ENCODE measurements at regions not wholly inside any gene's neighbourhood (a gene's known extent, or its start where the extent isn't known, plus 50 kb on each side); places are given as distances from the start of the nearest gene placed in this dataset.

- no peaks in the 10 kb centered on the region for H3K9me3 ChIP-seq
- ChIA-PET CTCF (interaction anchor here (0.7 to 3.0 kb wide), 3 partner anchors 28 to 469 kb away, joined by 3 to 34 read pairs (median 3); no protein-coding TSS in a partner anchor), POLR2A (no interaction called here)
- FAIRE-seq (no peak), DNase-seq (ENCODE audit: low read depth in 1 of 2, low spot score in 1 of 2) (no peak), ATAC-seq (no peak)
- H3K4me3 ChIP-seq: no peak overlapping the region
- no peak overlapping the region for H3K27ac ChIP-seq
- TF ChIP-seq, protein P1, sequence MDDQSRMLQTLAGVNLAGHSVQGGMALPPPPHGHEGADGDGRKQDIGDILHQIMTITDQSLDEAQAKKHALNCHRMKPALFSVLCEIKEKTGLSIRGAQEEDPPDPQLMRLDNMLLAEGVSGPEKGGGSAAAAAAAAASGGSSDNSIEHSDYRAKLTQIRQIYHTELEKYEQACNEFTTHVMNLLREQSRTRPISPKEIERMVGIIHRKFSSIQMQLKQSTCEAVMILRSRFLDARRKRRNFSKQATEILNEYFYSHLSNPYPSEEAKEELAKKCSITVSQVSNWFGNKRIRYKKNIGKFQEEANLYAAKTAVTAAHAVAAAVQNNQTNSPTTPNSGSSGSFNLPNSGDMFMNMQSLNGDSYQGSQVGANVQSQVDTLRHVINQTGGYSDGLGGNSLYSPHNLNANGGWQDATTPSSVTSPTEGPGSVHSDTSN (IDR thresholded peaks at IDR 0.05): no peak
- TF ChIP-seq ZSCAN20 (CRISPR knock-in tag; IDR thresholded peaks at IDR 0.05): no peak
- TF ChIP-seq HDAC2 (IDR thresholded peaks at IDR 0.05): no peak
- no peak for TF ChIP-seq CTCF (IDR thresholded peaks at IDR 0.05)
- TF ChIP-seq SREBF2 (IDR thresholded peaks at IDR 0.05): no peak
- no peak for TF ChIP-seq HEYL (CRISPR knock-in tag; IDR thresholded peaks at IDR 0.05)
- TF ChIP-seq, protein P2, sequence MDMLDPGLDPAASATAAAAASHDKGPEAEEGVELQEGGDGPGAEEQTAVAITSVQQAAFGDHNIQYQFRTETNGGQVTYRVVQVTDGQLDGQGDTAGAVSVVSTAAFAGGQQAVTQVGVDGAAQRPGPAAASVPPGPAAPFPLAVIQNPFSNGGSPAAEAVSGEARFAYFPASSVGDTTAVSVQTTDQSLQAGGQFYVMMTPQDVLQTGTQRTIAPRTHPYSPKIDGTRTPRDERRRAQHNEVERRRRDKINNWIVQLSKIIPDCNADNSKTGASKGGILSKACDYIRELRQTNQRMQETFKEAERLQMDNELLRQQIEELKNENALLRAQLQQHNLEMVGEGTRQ (IDR thresholded peaks at IDR 0.05): no peak
- TF ChIP-seq EHF (CRISPR knock-in tag; IDR thresholded peaks at IDR 0.05): no peak
- TF ChIP-seq, protein P3, sequence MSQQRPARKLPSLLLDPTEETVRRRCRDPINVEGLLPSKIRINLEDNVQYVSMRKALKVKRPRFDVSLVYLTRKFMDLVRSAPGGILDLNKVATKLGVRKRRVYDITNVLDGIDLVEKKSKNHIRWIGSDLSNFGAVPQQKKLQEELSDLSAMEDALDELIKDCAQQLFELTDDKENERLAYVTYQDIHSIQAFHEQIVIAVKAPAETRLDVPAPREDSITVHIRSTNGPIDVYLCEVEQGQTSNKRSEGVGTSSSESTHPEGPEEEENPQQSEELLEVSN (IDR thresholded peaks at IDR 0.05; ENCODE audit: borderline replicate concordance, low read depth): no peak
- no peak for TF ChIP-seq FOXS1 (CRISPR knock-in tag; IDR thresholded peaks at IDR 0.05)
- no peak for TF ChIP-seq PHF8 (IDR thresholded peaks at IDR 0.05; ENCODE audit: borderline replicate concordance, low read depth)
- TF ChIP-seq SMC3 (IDR thresholded peaks at IDR 0.05): no peak
- TF ChIP-seq MYC (IDR thresholded peaks at IDR 0.05; ENCODE audit: borderline replicate concordance, low read length): no peak
- TF ChIP-seq NFE2L2 (conservative IDR thresholded peaks at IDR 0.05; ENCODE audit: low read length): no peak
- no peak for TF ChIP-seq ZC3H11A (IDR thresholded peaks at IDR 0.05)
- H3K4me1 ChIP-seq: no peaks in the 10 kb centered on the region
- no peak overlapping the region for H3K4me2 ChIP-seq
- whole genome bisulfite sequencing (ENCODE audit: missing lambda C conversion rate): 42% methylated on average over 3 of the region's 3 CpGs
These were observed 265.2 kb upstream of the CXCR4 start for GRCh38 chr2:136383167-136383566.

DNA sequence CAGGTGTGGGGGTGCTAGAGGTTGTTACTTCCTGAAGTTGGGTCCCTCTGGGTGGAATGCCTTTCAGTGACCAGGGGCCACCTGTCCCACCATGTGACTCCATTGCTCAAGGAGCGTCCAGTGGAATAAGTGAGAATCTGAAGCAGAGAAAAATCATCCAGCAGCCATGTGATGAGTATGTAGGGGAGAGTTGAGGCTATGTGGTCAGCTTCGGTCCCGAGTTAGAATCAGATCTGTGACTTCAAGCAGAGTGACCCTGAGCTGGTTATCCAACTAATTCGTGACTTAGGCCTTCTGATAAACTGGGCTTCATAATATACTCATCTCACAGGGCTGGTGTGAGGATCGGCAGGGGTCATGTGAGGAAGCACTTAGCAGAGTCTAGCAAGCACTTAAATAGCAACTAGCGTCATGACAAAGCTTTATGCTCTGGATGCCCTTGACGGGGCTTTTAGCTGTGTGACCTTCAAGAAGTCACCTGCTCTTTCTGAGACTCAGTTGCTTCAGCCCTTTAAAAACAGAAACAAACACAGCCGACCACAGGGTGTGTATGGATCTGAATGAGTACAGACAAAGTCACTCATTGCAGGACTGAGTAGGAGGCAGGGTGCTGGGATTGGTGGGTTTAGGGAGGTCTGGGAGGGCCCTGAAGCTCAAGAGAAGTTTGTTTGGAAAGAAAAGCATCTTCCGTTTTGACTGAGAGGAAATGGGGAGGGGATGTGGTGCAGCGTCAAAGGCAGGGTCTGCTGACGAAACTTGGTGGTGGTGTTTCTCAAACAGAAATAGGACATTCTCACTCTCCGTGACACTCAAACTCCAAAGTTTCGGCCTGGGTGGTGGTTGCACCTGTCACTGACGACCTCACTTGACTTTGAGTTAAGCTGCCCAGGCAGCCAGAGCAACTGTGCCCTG is 264.0 kb upstream of the CXCR4 start:
- ChIA-PET POLR2A (no interaction called here), CTCF (interaction anchor here (1.3 to 7.4 kb wide), 2 partner anchors 34 to 467 kb away, joined by 3 to 56 read pairs; no protein-coding TSS in a partner anchor)

More for the DNA sequence above, 264.0 kb upstream of the CXCR4 start:
- Histone ChIP-seq H3K27ac (no peak overlapping the region), H3K9me3 (no peaks in the 10 kb centered on the region), H3K4me3 (no peak overlapping the region), H3K4me2 (no peak overlapping the region), H3K4me1 (no peaks in the 10 kb centered on the region)
- DNase-seq (ENCODE audit: low read depth in 1 of 2, low spot score in 1 of 2): no peak
- TF ChIP-seq JUN (IDR thresholded peaks at IDR 0.05) (no peak), MAZ (IDR thresholded peaks at IDR 0.05; ENCODE audit: borderline replicate concordance, low read depth, low read length) (no peak), FOXS1 (CRISPR knock-in tag; IDR thresholded peaks at IDR 0.05) (no peak), NPAS2 (CRISPR knock-in tag; IDR thresholded peaks at IDR 0.05; ENCODE audit: borderline replicate concordance) (no peak), ZNF302 (CRISPR knock-in tag; IDR thresholded peaks at IDR 0.05) (no peak), NR3C1 (IDR thresholded peaks at IDR 0.05) (no peak), SREBF2 (IDR thresholded peaks at IDR 0.05) (no peak), ZFP36 (IDR thresholded peaks at IDR 0.05; ENCODE audit: borderline replicate concordance, partially characterized antibody) (no peak), ESRRA (IDR thresholded peaks at IDR 0.05; ENCODE audit: borderline replicate concordance, low read length) (no peak), ZC3H11A (IDR thresholded peaks at IDR 0.05) (no peak), CBX8 (IDR thresholded peaks at IDR 0.05) (no peak)
- TF ChIP-seq, protein P4, sequence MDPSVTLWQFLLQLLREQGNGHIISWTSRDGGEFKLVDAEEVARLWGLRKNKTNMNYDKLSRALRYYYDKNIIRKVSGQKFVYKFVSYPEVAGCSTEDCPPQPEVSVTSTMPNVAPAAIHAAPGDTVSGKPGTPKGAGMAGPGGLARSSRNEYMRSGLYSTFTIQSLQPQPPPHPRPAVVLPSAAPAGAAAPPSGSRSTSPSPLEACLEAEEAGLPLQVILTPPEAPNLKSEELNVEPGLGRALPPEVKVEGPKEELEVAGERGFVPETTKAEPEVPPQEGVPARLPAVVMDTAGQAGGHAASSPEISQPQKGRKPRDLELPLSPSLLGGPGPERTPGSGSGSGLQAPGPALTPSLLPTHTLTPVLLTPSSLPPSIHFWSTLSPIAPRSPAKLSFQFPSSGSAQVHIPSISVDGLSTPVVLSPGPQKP (IDR thresholded peaks at IDR 0.05; ENCODE audit: low read depth, low read length): no peak
- TF ChIP-seq, protein P5, sequence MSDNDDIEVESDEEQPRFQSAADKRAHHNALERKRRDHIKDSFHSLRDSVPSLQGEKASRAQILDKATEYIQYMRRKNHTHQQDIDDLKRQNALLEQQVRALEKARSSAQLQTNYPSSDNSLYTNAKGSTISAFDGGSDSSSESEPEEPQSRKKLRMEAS (IDR thresholded peaks at IDR 0.05): no peak
- TF ChIP-seq, protein P6, sequence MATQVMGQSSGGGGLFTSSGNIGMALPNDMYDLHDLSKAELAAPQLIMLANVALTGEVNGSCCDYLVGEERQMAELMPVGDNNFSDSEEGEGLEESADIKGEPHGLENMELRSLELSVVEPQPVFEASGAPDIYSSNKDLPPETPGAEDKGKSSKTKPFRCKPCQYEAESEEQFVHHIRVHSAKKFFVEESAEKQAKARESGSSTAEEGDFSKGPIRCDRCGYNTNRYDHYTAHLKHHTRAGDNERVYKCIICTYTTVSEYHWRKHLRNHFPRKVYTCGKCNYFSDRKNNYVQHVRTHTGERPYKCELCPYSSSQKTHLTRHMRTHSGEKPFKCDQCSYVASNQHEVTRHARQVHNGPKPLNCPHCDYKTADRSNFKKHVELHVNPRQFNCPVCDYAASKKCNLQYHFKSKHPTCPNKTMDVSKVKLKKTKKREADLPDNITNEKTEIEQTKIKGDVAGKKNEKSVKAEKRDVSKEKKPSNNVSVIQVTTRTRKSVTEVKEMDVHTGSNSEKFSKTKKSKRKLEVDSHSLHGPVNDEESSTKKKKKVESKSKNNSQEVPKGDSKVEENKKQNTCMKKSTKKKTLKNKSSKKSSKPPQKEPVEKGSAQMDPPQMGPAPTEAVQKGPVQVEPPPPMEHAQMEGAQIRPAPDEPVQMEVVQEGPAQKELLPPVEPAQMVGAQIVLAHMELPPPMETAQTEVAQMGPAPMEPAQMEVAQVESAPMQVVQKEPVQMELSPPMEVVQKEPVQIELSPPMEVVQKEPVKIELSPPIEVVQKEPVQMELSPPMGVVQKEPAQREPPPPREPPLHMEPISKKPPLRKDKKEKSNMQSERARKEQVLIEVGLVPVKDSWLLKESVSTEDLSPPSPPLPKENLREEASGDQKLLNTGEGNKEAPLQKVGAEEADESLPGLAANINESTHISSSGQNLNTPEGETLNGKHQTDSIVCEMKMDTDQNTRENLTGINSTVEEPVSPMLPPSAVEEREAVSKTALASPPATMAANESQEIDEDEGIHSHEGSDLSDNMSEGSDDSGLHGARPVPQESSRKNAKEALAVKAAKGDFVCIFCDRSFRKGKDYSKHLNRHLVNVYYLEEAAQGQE (IDR thresholded peaks at IDR 0.05): no peak
- no peak for FAIRE-seq
- no peak for ATAC-seq
- 54% methylated on average over 14 of the region's 14 CpGs for WGBS (ENCODE audit: missing lambda C conversion rate)

Data from A549 (cell line).